NK-92 (cell line): ENCODE measurements at regions not wholly inside any gene's neighbourhood (a gene's known extent, or its start where the extent isn't known, plus 50 kb on each side); places are given as distances from the start of the nearest gene placed in this dataset.

Experiments
- DNase-seq: peaks from one replicate; lab custom pipeline; 2025; ENCODE audit not compliant: unreplicated experiment; lab: John Stamatoyannopoulos, UW

DNA sequence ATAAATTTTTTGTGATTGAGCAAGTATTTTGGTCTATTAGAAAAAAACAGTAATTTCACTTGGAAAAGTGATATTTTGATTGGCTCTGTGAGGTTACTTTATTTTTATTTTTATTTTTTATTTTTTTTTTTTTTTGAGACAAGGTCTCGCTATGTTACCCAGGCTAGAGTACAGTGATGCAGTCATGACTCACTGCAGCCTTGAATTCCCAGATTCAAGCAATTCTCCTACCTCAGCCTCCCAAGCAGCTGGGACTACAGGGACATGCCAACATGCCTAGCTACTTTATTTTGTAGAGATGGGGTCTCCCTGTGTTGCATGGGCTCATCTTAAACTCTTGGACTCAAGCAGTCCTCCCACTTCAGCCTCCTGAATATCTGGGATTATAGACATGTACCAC lies 60.9 kb upstream of the MGAT5 start:
- DNase-seq: no peak

DNA sequence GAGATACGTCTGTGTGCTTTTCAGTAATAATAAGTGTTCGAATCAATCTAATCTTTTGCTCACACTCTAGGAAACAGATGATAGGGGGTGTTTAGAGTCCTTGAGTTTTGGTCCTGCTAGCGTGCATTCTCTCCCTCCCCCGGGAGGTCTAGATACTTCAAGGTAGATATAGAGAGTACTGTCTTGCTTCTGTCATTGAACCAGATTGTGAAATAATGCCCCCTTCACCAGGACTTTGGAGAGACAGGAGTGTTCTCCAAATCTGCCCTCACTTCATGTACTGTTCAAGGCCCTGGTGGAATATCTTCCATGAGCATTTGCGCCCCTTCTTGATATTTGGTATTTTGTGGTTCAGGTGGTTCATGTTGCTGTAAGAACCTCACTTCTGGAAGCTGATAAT lies 59.4 kb upstream of the MGAT5 start:
- DNase-seq: no peak

DNA sequence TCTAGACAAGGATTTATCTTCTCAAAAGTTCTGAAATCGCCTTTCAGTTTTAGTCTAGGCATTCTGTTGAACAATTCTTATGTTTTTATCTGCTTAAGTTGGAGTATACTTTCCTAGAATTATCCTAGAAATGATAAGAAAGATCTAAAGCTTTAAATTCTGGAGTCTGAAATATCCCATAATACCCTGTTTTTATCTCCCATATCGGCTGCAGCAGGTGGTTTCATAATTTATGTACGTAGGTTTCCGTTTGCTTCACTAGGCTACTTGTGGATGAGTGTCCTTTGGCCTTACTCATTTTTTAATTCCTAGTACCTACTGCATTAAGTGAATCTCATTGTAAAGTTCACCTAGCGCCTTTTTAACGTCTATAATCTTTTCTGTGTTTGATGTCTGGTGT lies 58.5 kb upstream of the MGAT5 start:
- DNase-seq: no peak

DNA sequence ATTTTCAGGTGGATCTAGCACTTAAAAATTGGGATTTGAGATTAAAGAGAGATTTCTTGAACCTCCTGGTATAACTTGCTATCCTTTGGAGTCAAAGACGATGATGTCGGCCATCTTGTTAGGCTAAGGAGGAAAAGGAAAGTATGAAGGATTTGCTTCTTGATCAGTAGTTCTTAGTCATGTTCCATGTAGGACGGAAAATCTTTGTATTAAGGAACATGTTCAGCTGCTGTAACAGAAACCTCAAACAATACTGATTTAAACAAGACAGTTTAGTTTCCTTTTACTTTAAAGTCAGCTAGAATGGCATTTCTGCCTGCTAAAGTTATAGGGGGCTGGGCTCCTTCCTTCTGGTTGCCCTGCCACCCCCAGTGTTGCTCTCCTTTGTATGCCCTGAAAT lies 56.4 kb upstream of the MGAT5 start:
- DNase-seq: no peak

DNA sequence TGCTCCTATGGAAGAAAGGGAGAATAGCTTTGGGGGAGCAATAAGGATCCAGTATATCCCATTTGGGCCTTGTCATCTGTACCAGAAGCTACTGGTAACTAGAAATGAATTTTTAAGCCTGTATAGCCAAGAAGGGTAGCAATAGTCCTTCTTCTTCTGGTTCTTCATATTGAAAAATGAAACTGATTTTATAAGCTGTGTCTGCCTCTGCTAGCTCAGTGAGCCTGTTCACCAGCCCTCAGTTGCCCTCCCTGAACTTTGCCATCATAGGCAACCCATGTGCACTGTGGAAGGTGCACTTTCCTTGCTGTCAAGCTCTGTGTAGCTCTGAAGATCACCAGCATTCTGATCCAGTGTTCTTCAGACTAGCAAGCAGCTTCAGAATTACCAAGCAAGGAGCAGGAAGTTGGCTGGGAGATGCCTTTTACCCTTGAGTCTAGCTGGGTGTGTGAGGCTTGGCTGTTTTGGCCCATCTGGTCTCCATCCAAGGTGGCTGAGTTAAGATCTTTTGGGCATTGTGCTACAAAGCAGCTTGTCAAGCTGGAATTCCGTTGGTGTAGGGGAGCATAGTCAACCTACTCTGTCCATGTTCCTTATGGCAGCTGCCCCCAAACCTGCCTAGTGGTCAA lies 55.8 kb upstream of the MGAT5 start:
- DNase-seq: no peak

- no peak for DNase-seq
Measured at GRCh38 chr2:134199123-134199522, 54.7 kb upstream of the MGAT5 start.

- DNase-seq: no peak
Measured at GRCh38 chr2:134200036-134200618, 53.7 kb upstream of the MGAT5 start.

- no peak for DNase-seq
Measured at GRCh38 chr2:134201533-134201932, 52.3 kb upstream of the MGAT5 start.

DNA sequence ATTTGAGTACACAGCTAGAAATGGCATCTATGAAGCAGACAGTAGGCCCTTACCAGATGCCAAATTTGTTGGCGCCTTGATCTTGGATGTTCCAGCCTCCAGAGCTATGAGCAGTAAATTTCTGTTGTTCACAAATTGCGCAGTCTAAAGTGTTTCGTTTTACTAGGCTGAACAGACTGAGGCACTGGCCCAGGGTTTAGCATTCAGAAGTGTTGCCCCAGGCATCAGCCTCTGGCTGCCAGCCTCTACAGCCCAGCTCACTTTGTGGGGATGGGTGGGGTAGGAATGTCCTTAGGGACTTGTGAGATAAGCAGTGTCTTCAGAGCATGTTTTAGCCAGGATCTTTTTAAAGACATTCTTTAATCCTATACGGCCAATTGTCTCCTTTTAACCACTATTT lies 51.5 kb upstream of the MGAT5 start:
- DNase-seq: no peak

DNA sequence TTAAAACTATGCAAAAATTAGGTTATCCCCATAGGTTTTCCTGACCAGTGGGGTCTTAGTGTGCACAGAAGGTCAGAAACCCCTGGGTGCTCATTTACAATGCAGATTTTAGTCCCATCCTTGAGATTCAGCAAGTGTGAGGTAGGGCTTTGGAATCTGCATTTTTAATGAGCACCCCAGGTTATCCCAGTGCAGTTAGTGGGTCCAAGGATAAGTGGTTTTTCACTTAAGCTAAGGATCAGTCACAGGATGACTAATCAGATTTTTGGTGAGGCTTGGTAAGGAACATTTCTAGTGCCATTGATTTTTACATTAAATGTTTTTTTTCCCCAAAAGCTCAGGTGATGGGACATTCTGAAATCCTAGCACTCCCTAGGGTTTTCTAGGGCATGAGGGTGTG lies 50.7 kb upstream of the MGAT5 start:
- no peak for DNase-seq
